Right renal pelvis (tissue), 4 donors: ENCODE measurements at regions not wholly inside any gene's neighbourhood (a gene's known extent, or its start where the extent isn't known, plus 50 kb on each side); places are given as distances from the start of the nearest gene placed in this dataset.
"Not testable (repeated sequence)": the region's sequence is repeated elsewhere in the genome, so short reads cannot be mapped to it uniquely, and the experiment has no call there.

Experiments used
- DNase-seq, 4 donors: peaks; one replicate each; pipeline ENCODE4 v3.0.0-alpha.2; 2013; ENCODE audit warnings: low read depth in 4 of 4, low spot score in 3 of 4, missing footprints in 1 of 4

GRCh38 chr6:97347111-97347510 lies 64.1 kb upstream of the MMS22L start:
- DNase-seq: no peak

- no peak for DNase-seq
These were observed 78.3 kb upstream of the MMS22L start for GRCh38 chr6:97361286-97361685.

- no peak for DNase-seq
These were observed 81.3 kb upstream of the MMS22L start for GRCh38 chr6:97364327-97364726.

GRCh38 chr6:97382071-97382470 lies 99.1 kb upstream of the MMS22L start:
- not testable (repeated sequence) for DNase-seq

- no peak for DNase-seq
These were observed 109.7 kb upstream of the MMS22L start for GRCh38 chr6:97392735-97393134.

GRCh38 chr6:97394160-97394748 lies 111.2 kb upstream of the MMS22L start:
- peak; percentile 13 to 22 (median 16) for DNase-seq

- DNase-seq: no peak
These were observed 113.9 kb upstream of the MMS22L start for GRCh38 chr6:97396880-97397279.

- no peak for DNase-seq
These were observed 116.2 kb upstream of the MMS22L start for GRCh38 chr6:97399208-97399607.

GRCh38 chr6:97401533-97401932 lies 118.5 kb upstream of the MMS22L start:
- no peak for DNase-seq

- no peak for DNase-seq
These were observed 122.9 kb upstream of the MMS22L start for GRCh38 chr6:97405818-97406409.

- no peak for DNase-seq
These were observed 123.6 kb upstream of the MMS22L start for GRCh38 chr6:97406633-97407032.

- no peak for DNase-seq
These were observed 128.6 kb upstream of the MMS22L start for GRCh38 chr6:97411610-97412009.

- DNase-seq: no peak
These were observed 129.5 kb upstream of the MMS22L start for GRCh38 chr6:97412511-97412910.

GRCh38 chr6:97422171-97422570 lies 139.2 kb upstream of the MMS22L start:
- DNase-seq: no peak

GRCh38 chr6:97423190-97423589 lies 140.2 kb upstream of the MMS22L start:
- DNase-seq: no peak

GRCh38 chr6:97427648-97428047 lies 144.6 kb upstream of the MMS22L start:
- no peak for DNase-seq

- no peak for DNase-seq
These were observed 154.1 kb upstream of the MMS22L start for GRCh38 chr6:97437087-97437486.

GRCh38 chr6:97438011-97438671 lies 155.1 kb upstream of the MMS22L start:
- DNase-seq: no peak

GRCh38 chr6:97440590-97441176 lies 157.7 kb upstream of the MMS22L start:
- peak in 1 of 4 donors; percentile 7 for DNase-seq

GRCh38 chr6:97443408-97444080 lies 160.5 kb upstream of the MMS22L start:
- DNase-seq: no peak

GRCh38 chr6:97445407-97445806 lies 162.4 kb upstream of the MMS22L start:
- no peak for DNase-seq
